Small intestine (tissue), 7 donors: ENCODE measurements at regions not wholly inside any gene's neighbourhood (a gene's known extent, or its start where the extent isn't known, plus 50 kb on each side); places are given as distances from the start of the nearest gene placed in this dataset.
A peak's percentile ranks its signal among the peaks of the same experiment; 100 is the strongest.

Experiments
- DNase-seq, 2 donors: peaks; one replicate each; pipeline versions ENCODE4 v3.0.0 to v3.0.0-alpha.2; 2013
- FAIRE-seq: peaks from 2 replicates; lab custom pipeline; 2012; peaks lifted over from hg19 to GRCh38; lab: Jason Lieb, UNC
- H3K27ac ChIP-seq, 3 donors: one replicate each; pipeline ENCODE4 v1.5.1; 2013; ENCODE audit warnings: low read length in 2 of 3, mild to moderate bottlenecking in 2 of 3, control low read depth in 1 of 3, inconsistent platforms in 1 of 3, low read depth in 1 of 3, moderate library complexity in 1 of 3
- H3K27me3 ChIP-seq, 3 donors: one replicate each; pipeline ENCODE4 v1.6.1; 2013; ENCODE audit warnings: low read length in 3 of 3, inconsistent platforms in 1 of 3; ENCODE audit not compliant: control insufficient read depth in 3 of 3, insufficient read depth in 3 of 3
- H3K36me3 ChIP-seq, 3 donors: one replicate each; pipeline ENCODE4 v1.6.1; 2013; ENCODE audit warnings: low read length in 3 of 3, inconsistent platforms in 1 of 3, low read depth in 1 of 3, mild to moderate bottlenecking in 1 of 3, moderate library complexity in 1 of 3; ENCODE audit not compliant: control insufficient read depth in 3 of 3, insufficient read depth in 2 of 3
- H3K4me1 ChIP-seq, 3 donors: one replicate each; pipeline ENCODE4 v1.6.1; 2013; ENCODE audit warnings: low read length in 2 of 3, inconsistent platforms in 1 of 3, low read depth in 1 of 3, mild to moderate bottlenecking in 1 of 3, moderate library complexity in 1 of 3; ENCODE audit not compliant: control insufficient read depth in 3 of 3, insufficient read depth in 2 of 3
- H3K4me3 ChIP-seq, 3 donors: one replicate each; pipeline ENCODE4 v1.5.1; 2013; ENCODE audit warnings: low read length in 3 of 3, control low read depth in 1 of 3, inconsistent platforms in 1 of 3, low read depth in 1 of 3, mild to moderate bottlenecking in 1 of 3, moderate library complexity in 1 of 3
- H3K9me3 ChIP-seq, 2 donors: one replicate each; pipeline ENCODE4 v1.6.1; 2013; ENCODE audit warnings: low read depth in 1 of 2, low read length in 1 of 2; ENCODE audit not compliant: control insufficient read depth in 2 of 2, insufficient read depth in 1 of 2
- WGBS, 3 donors: extraction: QIAGEN DNeasy Blood & Tissue Kit; methylation state at CpG; one replicate each; pipeline ENCODE4 v1.1.7; 2013; 5-methylcytosine and 5-hydroxymethylcytosine counted together
- donor health status: healthy with polysubstance abuse.
- donor health status: control.
- donor health status: control.
- donor health status: Bipolar disorder and iron deficiency.
- donor health status: healthy.

DNA sequence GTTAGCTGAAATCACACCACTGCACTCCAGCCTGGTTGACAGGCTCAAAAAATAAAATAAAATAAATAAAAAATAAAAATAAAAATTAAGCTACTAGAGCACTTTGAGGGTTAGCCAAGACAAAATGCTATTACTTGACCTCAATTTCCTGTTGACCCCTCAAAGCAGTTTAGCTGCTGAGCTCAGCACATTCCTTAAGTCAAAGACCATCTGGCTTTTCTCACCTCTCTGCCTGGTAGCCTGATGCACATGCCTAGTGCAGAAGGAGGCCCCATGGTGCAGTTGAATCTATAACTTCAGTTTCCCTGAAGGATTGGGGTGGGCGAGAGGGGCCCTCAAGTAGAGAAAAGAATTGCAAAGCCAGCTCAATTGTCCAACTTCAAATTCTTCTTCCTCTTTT, 211.1 kb upstream of the GALNT17 start:
- peak in 1 of 2 donors; percentile 29 for DNase-seq
- no peaks in the 10 kb centered on the region for H3K27me3 ChIP-seq
- H3K4me1 ChIP-seq = peaks cover 0 to 15% (median 0%) of the 10 kb centered on the region in 3 donors
- no peaks in the 10 kb centered on the region for H3K36me3 ChIP-seq
- no peak overlapping the region for H3K27ac ChIP-seq
- peaks cover 0 to 4% of the 10 kb centered on the region in 2 donors for H3K9me3 ChIP-seq
- FAIRE-seq = no peak
- no peak overlapping the region for H3K4me3 ChIP-seq
- 70 to 94% (median 84%) methylated on average over 1 of the region's 1 CpG for WGBS, 3 donors

DNA sequence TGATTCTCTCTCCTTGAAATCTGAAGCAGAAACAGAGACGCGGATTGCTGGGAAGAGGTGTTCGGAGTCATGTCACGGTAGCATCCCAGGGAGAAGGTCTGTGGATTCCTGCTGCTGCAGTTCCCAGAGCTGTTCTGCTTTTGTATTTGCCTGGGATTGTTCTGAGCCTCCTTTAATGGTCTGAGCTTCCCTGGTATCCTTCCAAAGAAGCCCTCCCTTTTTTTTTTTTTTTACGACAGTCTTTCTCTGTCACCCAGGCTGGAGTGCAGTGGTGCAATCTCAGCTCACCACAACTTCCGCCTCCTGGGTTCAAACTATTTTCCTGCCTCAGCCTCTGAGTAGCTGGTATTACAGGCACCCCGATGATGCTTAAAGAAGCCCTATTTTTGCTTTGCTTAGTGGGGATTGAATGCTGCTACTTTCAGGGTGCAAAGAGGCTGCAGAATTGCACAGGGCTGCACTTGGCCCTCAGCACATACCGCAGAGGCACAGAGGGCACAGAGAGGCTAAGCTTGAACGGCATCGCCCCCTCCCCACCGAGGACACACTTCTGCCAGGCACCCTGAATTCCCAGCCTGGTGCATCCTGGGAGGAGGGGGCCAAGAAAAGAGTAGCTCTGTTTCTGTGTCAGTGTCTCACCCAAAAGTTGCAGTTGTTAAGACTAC, 208.6 kb upstream of the GALNT17 start:
- FAIRE-seq (no peak), DNase-seq (peak in 1 of 2 donors; percentile 47)
- H3K27ac ChIP-seq = no peak overlapping the region
- 65 to 73% (median 71%) methylated on average over 11 of the region's 11 CpGs for WGBS, 3 donors
- peaks cover 0 to 23% (median 0%) of the 10 kb centered on the region in 3 donors for H3K4me1 ChIP-seq
- H3K27me3 ChIP-seq = no peaks in the 10 kb centered on the region
- no peaks in the 10 kb centered on the region for H3K36me3 ChIP-seq
- H3K4me3 ChIP-seq = no peak overlapping the region
- peaks cover 0 to 4% of the 10 kb centered on the region in 2 donors for H3K9me3 ChIP-seq

DNA sequence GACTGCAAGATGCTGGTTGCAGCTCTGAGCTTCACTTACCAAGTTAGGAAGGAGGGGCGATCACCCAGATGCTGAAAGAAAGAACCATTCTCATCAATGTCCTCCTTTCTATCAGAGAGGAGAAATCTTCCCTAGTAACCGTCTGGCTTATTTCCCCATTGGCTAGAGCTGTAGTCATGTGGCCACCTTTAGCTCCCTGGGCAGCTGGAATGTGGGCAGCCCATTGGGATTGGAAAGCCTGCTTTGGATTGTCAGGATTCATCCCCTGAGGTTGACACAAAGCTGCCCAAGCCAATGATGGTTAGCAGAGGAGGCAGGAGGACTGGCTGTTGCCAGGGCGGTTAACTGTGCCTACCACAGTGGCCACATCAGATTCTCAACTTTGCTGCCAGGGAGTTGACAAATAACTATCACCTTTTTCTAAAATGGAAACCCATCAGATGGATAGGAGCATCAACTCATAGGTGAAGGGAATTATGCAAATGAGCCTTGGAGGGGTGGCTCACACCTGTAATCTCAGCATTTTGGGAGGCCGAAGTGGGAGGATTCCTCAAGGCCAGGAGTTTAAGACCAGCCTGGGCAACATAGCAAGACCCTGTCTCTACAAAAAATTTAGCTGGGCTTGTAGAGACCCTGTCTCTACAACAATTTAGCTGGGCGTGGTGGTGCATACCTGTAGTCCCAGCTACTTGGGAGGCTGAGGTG, 206.4 kb upstream of the GALNT17 start:
- Histone ChIP-seq H3K4me1 (peaks cover 0 to 15% (median 0%) of the 10 kb centered on the region in 3 donors), H3K4me3 (no peak overlapping the region), H3K27ac (no peak overlapping the region), H3K36me3 (no peaks in the 10 kb centered on the region), H3K27me3 (no peaks in the 10 kb centered on the region), H3K9me3 (peaks cover 0 to 4% of the 10 kb centered on the region in 2 donors)
- no peak for DNase-seq
- 84 to 91% (median 88%) methylated on average over 5 of the region's 5 CpGs for whole genome bisulfite sequencing, 3 donors
- no peak for FAIRE-seq

DNA sequence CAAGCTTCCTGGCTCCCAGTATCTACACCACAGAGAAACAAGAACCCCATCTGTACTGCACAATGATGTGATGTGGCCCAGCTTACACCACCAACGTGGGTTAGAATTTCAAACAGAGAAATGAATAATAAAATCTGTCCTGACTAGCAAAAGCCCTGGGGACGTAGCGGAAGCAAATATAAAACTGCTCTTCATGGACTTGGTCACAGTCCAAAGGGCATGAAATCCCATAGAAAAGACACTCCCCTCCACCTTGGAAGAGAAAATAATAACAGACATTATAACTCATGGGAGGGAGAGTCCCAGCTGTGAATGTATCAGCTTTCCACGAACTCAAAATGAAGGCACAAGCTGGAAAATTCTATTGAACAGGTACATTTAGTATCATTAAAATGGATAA, 205.3 kb upstream of the GALNT17 start:
- 26 to 48% (median 43%) methylated on average over 4 of the region's 4 CpGs for WGBS, 3 donors
- Histone ChIP-seq H3K9me3 (peaks cover 0 to 4% of the 10 kb centered on the region in 2 donors), H3K27me3 (no peaks in the 10 kb centered on the region), H3K4me3 (no peak overlapping the region), H3K27ac (peak overlapping the region in 1 of 3 donors; percentile 85), H3K36me3 (no peaks in the 10 kb centered on the region), H3K4me1 (peaks cover 0 to 15% (median 0%) of the 10 kb centered on the region in 3 donors)
- DNase-seq = peak in 1 of 2 donors; percentile 91
- no peak for FAIRE-seq

DNA sequence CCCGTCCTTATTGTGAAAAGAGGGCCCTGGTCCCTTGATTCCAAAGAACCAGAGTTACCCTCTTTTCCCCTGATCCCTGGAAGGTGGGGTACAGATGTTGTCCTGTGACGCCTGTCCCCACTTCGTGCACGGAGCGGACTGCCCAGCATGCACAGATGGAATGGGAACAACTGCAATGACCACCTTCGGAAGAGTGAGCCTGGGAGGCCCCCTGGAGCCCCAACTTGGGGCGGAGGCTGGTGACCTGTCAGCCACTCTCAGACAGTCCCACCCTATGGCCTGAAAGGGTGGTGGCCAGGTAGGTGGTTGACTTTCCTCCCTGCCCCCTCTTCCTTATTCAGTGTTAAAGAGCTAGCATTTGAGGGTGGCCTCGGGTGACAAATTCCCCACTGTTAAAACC, 196.6 kb upstream of the GALNT17 start:
- DNase-seq (no peak), FAIRE-seq (no peak)
- 76 to 84% (median 80%) methylated on average over 8 of the region's 8 CpGs for WGBS, 3 donors
- no peaks in the 10 kb centered on the region for H3K9me3 ChIP-seq
- H3K27me3 ChIP-seq = no peaks in the 10 kb centered on the region
- no peaks in the 10 kb centered on the region for H3K4me1 ChIP-seq
- no peaks in the 10 kb centered on the region for H3K36me3 ChIP-seq
- H3K4me3 ChIP-seq = no peak overlapping the region
- no peak overlapping the region for H3K27ac ChIP-seq

DNA sequence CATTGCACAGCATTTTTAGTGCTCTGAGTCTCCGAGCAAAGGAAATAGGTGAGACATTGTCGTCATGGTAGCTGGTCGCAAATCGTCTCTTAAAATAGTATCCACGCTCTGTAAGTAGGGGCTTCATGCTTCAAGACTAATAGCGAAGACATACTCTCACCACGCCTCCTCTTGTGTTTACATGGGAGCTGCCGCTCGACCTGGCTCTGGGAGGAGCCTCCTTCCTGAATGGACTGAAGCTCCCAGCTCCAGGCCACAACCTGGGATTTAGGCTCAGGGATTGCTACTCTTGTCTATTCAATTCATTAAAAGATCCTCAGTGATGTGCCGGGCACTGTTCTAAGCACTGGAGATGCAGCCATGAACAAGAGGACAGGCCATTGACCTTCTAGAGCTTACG, 196.1 kb upstream of the GALNT17 start:
- DNase-seq = no peak
- H3K4me3 ChIP-seq = no peak overlapping the region
- no peaks in the 10 kb centered on the region for H3K4me1 ChIP-seq
- no peaks in the 10 kb centered on the region for H3K36me3 ChIP-seq
- H3K27ac ChIP-seq = no peak overlapping the region
- 70 to 73% (median 70%) methylated on average over 11 of the region's 11 CpGs for WGBS, 3 donors
- H3K27me3 ChIP-seq = no peaks in the 10 kb centered on the region
- FAIRE-seq = no peak
- no peaks in the 10 kb centered on the region for H3K9me3 ChIP-seq

DNA sequence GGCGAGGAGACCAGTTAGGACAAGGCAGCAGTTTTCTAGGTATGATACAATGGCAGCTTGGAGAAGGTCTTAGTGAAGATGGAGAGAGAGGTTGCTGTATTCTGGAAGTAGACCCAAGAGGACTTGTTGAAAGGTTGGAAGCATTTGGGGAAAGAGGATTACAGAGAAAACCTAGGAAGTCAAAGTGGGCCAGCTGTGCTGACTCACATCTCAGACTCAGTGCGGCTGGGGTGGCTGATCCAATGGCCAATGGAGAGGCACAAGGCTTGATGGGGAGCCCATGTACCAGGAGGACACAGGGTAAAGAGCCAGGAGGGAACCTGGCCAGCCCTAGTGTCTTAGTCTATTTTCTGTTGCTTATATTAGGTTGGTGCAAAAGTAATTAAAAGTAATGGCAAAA, 194.5 kb upstream of the GALNT17 start:
- Histone ChIP-seq H3K4me1 (no peaks in the 10 kb centered on the region), H3K36me3 (no peaks in the 10 kb centered on the region), H3K27me3 (no peaks in the 10 kb centered on the region), H3K4me3 (no peak overlapping the region), H3K9me3 (no peaks in the 10 kb centered on the region), H3K27ac (no peak overlapping the region)
- 89 to 95% (median 94%) methylated on average over 2 of the region's 2 CpGs for WGBS, 3 donors
- no peak for FAIRE-seq
- no peak for DNase-seq

DNA sequence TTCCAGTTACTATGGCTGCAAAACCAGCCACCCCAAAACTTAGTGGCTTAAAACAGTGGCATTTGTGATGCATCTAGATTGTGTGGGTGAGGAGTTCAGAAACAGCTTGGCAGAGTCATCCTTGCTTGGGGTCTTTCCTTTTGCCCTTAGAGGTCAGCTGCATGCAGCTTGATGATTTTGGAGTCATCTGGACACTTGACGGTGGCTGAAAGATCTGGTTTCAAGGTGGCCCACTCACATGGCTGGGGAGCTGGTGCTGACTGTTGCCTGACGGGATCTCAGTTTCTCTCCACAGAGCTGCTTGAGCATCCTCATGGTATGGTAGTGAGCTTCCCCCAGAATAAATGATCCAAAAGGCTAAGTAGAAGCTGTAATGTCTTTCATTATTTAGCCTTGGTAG, 191.3 kb upstream of the GALNT17 start:
- H3K9me3 ChIP-seq = no peaks in the 10 kb centered on the region
- DNase-seq = no peak
- FAIRE-seq = no peak
- H3K36me3 ChIP-seq = no peaks in the 10 kb centered on the region
- H3K4me3 ChIP-seq = no peak overlapping the region
- H3K4me1 ChIP-seq = no peaks in the 10 kb centered on the region
- H3K27ac ChIP-seq = no peak overlapping the region
- WGBS, 3 donors = 92 to 97% (median 95%) methylated on average over 2 of the region's 2 CpGs
- H3K27me3 ChIP-seq = no peaks in the 10 kb centered on the region
